ENCODE measurements at regions not wholly inside any gene's neighbourhood (a gene's known extent, or its start where the extent isn't known, plus 50 kb on each side); places are given as distances from the start of the nearest gene placed in this dataset.
A peak's percentile ranks its signal among the peaks of the same experiment; 100 is the strongest.

GRCh38 chr6:106799031-106799894, 169.9 kb downstream of the QRSL1 start:
- intact Hi-C loops (cut with micrococcal nuclease) = no loop called here
- Mint-ChIP-seq H3K27me3 (ENCODE audit: low read depth) (peaks cover 20% of the 10 kb centered on the region), H3K9me3 (no peaks in the 10 kb centered on the region), H3K4me1 (ENCODE audit: low read depth) (peaks cover 6% of the 10 kb centered on the region), H3K27ac (no peak overlapping the region), H3K4me3 (ENCODE audit: low read depth) (no peak overlapping the region), H3K36me3 (ENCODE audit: low read depth) (no peaks in the 10 kb centered on the region)
- peak; percentile 10 for DNase-seq (ENCODE audit: low spot score)

GRCh38 chr6:106797186-106797585, 167.8 kb downstream of the QRSL1 start:
- no peak for DNase-seq (ENCODE audit: low spot score)
- H3K4me3 Mint-ChIP-seq (ENCODE audit: low read depth) = no peak overlapping the region
- intact Hi-C loops (cut with micrococcal nuclease) = no loop called here
- no peaks in the 10 kb centered on the region for H3K9me3 Mint-ChIP-seq
- no peak overlapping the region for H3K27ac Mint-ChIP-seq
- H3K27me3 Mint-ChIP-seq (ENCODE audit: low read depth) = peaks cover 26% of the 10 kb centered on the region
- peaks cover 6% of the 10 kb centered on the region for H3K4me1 Mint-ChIP-seq (ENCODE audit: low read depth)
- no peaks in the 10 kb centered on the region for H3K36me3 Mint-ChIP-seq (ENCODE audit: low read depth)

GRCh38 chr6:106796781-106797180, 167.4 kb downstream of the QRSL1 start:
- intact Hi-C loops (cut with micrococcal nuclease) = no loop called here
- H3K9me3 Mint-ChIP-seq = no peaks in the 10 kb centered on the region
- DNase-seq (ENCODE audit: low spot score) = no peak
- H3K4me1 Mint-ChIP-seq (ENCODE audit: low read depth) = peaks cover 6% of the 10 kb centered on the region
- H3K4me3 Mint-ChIP-seq (ENCODE audit: low read depth) = no peak overlapping the region
- no peaks in the 10 kb centered on the region for H3K36me3 Mint-ChIP-seq (ENCODE audit: low read depth)
- peaks cover 26% of the 10 kb centered on the region for H3K27me3 Mint-ChIP-seq (ENCODE audit: low read depth)
- H3K27ac Mint-ChIP-seq = no peak overlapping the region

- Mint-ChIP-seq H3K27me3 (ENCODE audit: low read depth) (peaks cover 19% of the 10 kb centered on the region), H3K36me3 (ENCODE audit: low read depth) (no peaks in the 10 kb centered on the region), H3K9me3 (no peaks in the 10 kb centered on the region), H3K27ac (no peak overlapping the region), H3K4me3 (ENCODE audit: low read depth) (no peak overlapping the region), H3K4me1 (ENCODE audit: low read depth) (peaks cover 3% of the 10 kb centered on the region)
- intact Hi-C loops (cut with micrococcal nuclease) = no loop called here
- no peak for DNase-seq (ENCODE audit: low spot score)
These were observed 164.8 kb downstream of the QRSL1 start for GRCh38 chr6:106794129-106794528.

DNA sequence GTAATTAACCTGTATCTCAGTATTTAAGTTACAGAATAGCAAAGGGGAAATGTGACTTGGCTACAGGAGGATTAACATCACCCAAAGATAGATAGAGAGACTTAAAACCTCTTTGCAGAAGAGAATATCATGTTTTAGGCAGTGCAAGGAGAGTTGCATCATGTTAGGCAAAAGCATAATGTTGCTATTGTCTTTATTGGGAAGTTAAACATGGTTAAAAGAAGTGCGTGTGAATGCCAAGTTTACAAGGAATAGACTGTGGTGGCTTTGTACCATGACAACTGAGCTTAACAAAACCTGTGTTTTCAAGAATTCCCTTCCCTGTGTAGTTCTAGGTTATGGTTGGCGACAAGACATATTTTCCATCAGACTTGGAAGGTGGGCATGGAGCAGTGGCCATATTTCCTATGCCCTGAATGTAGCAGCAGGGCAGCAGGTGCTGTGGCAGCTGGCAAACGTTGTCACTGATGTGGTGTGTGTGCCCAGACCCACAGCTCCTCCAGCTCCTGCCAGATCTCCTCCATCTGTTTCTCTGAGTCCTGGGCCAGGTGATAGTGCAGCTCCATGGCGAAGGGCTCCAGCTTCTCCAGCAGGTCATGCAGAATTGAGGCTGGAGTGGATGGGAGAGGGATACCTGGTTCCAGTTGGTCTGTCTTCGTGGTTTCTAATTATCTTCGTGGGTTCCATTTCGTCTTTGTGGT, 163.3 kb downstream of the QRSL1 start:
- DNase-seq (ENCODE audit: low spot score) = no peak
- H3K4me3 Mint-ChIP-seq (ENCODE audit: low read depth) = no peak overlapping the region
- H3K36me3 Mint-ChIP-seq (ENCODE audit: low read depth) = no peaks in the 10 kb centered on the region
- H3K9me3 Mint-ChIP-seq = no peaks in the 10 kb centered on the region
- peaks cover 15% of the 10 kb centered on the region for H3K27me3 Mint-ChIP-seq (ENCODE audit: low read depth)
- H3K27ac Mint-ChIP-seq = no peak overlapping the region
- no peaks in the 10 kb centered on the region for H3K4me1 Mint-ChIP-seq (ENCODE audit: low read depth)
- intact Hi-C loops (cut with micrococcal nuclease) = no loop called here

- Mint-ChIP-seq H3K9me3 (no peaks in the 10 kb centered on the region), H3K4me1 (ENCODE audit: low read depth) (no peaks in the 10 kb centered on the region), H3K4me3 (ENCODE audit: low read depth) (no peak overlapping the region)
These were observed 161.6 kb downstream of the QRSL1 start for GRCh38 chr6:106790935-106791334.

DNA sequence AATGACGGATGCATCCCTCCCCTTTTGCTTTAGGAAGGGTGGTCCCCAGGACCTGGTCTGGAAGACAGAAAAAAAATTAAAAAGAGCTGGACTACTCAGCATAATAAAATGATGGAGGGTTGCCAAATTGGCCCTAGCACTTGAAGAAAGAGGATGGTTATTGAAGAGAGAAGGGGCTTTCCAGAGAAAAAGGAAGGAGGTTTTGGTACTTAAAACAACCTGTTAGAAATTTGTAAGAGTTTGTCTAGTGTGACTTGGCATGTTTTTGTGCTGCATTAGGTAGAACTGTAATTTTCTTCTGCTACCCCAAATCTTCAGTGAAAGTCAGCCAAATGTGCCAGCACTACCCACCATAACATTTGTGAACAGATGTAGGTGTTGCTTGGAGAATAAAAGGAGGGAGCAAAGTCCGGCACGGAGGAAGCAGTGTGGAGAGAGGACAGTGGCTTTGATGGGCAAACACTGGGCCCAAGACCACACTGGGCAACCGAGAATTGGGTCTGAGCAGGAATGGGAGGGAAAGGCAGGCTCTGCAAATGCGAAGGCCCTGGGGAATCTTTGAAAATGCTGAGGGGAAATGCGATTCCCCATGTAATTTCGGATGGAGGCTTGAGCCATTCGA, 160.9 kb downstream of the QRSL1 start:
- H3K4me3 Mint-ChIP-seq (ENCODE audit: low read depth) = no peak overlapping the region
- no peaks in the 10 kb centered on the region for H3K9me3 Mint-ChIP-seq
- H3K27me3 Mint-ChIP-seq (ENCODE audit: low read depth) = peaks cover 14% of the 10 kb centered on the region
- H3K27ac Mint-ChIP-seq = no peak overlapping the region
- intact Hi-C loops (cut with micrococcal nuclease) = no loop called here
- H3K4me1 Mint-ChIP-seq (ENCODE audit: low read depth) = no peaks in the 10 kb centered on the region
- DNase-seq (ENCODE audit: low spot score) = no peak
- no peaks in the 10 kb centered on the region for H3K36me3 Mint-ChIP-seq (ENCODE audit: low read depth)

More at GRCh38 chr6:106790935-106791334, 161.6 kb downstream of the QRSL1 start:
- no peak for DNase-seq (ENCODE audit: low spot score)
- intact Hi-C loops (cut with micrococcal nuclease) = no loop called here
- peaks cover 16% of the 10 kb centered on the region for H3K27me3 Mint-ChIP-seq (ENCODE audit: low read depth)
- no peaks in the 10 kb centered on the region for H3K36me3 Mint-ChIP-seq (ENCODE audit: low read depth)
- no peak overlapping the region for H3K27ac Mint-ChIP-seq

DNA sequence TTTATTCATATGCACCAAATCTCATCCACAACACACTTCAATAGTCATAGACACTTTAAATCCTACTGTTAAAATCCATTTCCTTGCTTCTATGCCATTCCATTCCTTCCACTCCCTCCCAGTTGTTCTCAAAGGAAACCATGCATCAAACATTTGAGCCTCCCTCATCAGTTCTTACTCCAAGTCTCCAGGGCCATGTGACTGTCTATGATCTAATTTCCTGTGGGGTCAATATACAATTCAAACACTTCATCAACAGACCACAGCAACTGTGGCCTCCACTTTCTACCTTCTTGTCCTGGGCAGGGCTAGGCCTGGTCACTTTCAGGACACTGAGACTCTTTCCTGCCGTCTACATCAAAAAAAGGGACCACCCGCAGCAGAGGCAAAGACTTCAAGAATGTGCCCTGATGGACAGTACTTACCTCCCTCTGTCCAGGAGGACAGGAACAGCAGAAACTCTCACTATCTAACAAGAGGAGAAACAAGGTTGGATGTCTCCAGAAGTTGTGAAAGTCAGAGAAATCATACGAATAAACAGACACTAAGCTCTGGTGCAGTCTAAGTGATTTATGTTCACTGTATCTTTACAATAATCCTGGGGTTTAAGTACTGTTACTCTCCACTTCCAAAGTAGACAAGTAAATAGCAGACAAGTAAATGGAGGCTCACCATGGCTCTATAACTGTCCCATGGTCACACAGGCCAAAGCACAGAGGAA, 160.2 kb downstream of the QRSL1 start:
- Mint-ChIP-seq H3K9me3 (no peaks in the 10 kb centered on the region), H3K27ac (no peak overlapping the region), H3K4me3 (ENCODE audit: low read depth) (no peak overlapping the region), H3K4me1 (ENCODE audit: low read depth) (no peaks in the 10 kb centered on the region), H3K36me3 (ENCODE audit: low read depth) (no peaks in the 10 kb centered on the region), H3K27me3 (ENCODE audit: low read depth) (peaks cover 14% of the 10 kb centered on the region)
- DNase-seq (ENCODE audit: low spot score) = no peak
- intact Hi-C loops (cut with micrococcal nuclease) = no loop called here

GRCh38 chr6:106788761-106789160, 159.4 kb downstream of the QRSL1 start:
- intact Hi-C loops (cut with micrococcal nuclease) = no loop called here
- Mint-ChIP-seq H3K9me3 (no peaks in the 10 kb centered on the region), H3K4me3 (ENCODE audit: low read depth) (no peak overlapping the region), H3K4me1 (ENCODE audit: low read depth) (no peaks in the 10 kb centered on the region), H3K27ac (no peak overlapping the region), H3K27me3 (ENCODE audit: low read depth) (peaks cover 7% of the 10 kb centered on the region), H3K36me3 (ENCODE audit: low read depth) (no peaks in the 10 kb centered on the region)
- no peak for DNase-seq (ENCODE audit: low spot score)

DNA sequence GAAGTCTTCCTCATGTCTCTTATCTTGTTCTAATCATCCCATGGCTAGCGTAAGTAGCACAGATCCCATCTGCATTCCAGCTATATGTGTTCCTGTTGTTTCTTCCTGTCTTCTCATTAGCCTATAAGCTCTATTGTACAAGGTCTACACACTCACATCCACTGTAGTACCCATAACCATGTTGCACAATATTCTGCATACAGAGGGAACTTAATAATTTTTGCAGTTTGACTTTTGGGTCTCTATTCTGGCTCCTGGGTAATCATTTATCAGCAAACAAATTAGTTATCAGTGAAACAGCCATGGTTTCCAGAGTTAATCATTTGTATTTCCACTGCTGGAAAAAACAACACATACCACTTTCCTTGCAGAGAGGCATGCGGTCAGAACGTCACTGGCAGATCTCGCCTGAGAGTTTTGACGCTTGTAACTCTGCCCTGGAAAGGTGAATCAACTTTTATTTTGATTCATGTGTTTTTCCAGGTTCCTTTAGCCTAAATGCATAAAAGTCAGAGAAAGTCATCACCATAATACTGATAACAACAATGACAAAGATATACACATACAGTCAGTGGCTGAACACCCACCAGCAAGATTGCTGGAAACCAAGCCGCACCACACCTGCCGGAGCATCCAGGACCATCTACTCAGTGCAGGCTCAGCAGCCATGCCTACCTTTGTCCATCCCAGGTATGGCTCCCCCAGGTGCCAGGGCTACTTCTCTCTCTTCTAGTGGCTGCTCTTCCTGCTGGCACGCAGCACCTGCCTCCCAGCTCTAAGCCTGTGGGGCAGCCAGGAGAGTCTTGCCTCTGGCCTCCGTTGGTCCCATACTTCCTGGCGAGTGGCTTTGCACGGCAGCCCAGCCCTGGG, 158.2 kb downstream of the QRSL1 start:
- Mint-ChIP-seq H3K36me3 (ENCODE audit: low read depth) (no peaks in the 10 kb centered on the region), H3K4me3 (ENCODE audit: low read depth) (no peak overlapping the region), H3K4me1 (ENCODE audit: low read depth) (no peaks in the 10 kb centered on the region), H3K27ac (no peak overlapping the region), H3K9me3 (no peaks in the 10 kb centered on the region), H3K27me3 (ENCODE audit: low read depth) (peaks cover 8% of the 10 kb centered on the region)
- DNase-seq (ENCODE audit: low spot score) = no peak
- intact Hi-C loops (cut with micrococcal nuclease) = no loop called here

- intact Hi-C loops (cut with micrococcal nuclease) = no loop called here
- no peak for DNase-seq (ENCODE audit: low spot score)
- Mint-ChIP-seq H3K27ac (no peak overlapping the region), H3K4me1 (ENCODE audit: low read depth) (no peaks in the 10 kb centered on the region), H3K36me3 (ENCODE audit: low read depth) (no peaks in the 10 kb centered on the region), H3K27me3 (ENCODE audit: low read depth) (peaks cover 8% of the 10 kb centered on the region), H3K4me3 (ENCODE audit: low read depth) (no peak overlapping the region), H3K9me3 (peaks cover 4% of the 10 kb centered on the region)
These were observed 155.9 kb downstream of the QRSL1 start for GRCh38 chr6:106785298-106785697.
